Ovary (tissue), 3 donors: ENCODE measurements at regions not wholly inside any gene's neighbourhood (a gene's known extent, or its start where the extent isn't known, plus 50 kb on each side); places are given as distances from the start of the nearest gene placed in this dataset.

Experiments used
- CTCF ChIP-seq, 3 donors: fragments of 450-650 bp in 2 of 3; fragments of 200-600 bp in 1 of 3; IDR thresholded peaks; one replicate each; pipeline versions ENCODE4 v1.5.1 to v1.8.0; 2016 to 2022; ENCODE audit warnings: antibody characterized with exemption in 3 of 3, mild to moderate bottlenecking in 1 of 3
- EP300 ChIP-seq: sonication (generic); formaldehyde crosslinking; IDR thresholded peaks from one replicate; pipeline ENCODE4 v1.6.1; 2017; ENCODE audit warnings: antibody characterized with exemption
- POLR2A ChIP-seq: fragments of 450-650 bp; IDR thresholded peaks from one replicate; pipeline ENCODE4 v1.6.1; 2017; ENCODE audit warnings: antibody characterized with exemption, mild to moderate bottlenecking, moderate library complexity
- donor health status: DM: no; HTN: no; CAD: no.

- TF ChIP-seq CTCF (IDR thresholded peaks at IDR 0.05) (no peak), POLR2A (no peak), EP300 (no peak)
These were observed 133.4 kb upstream of the SPACA7 start for GRCh38 chr13:112242777-112243176.
